GM10248 (cell line): ENCODE measurements at regions not wholly inside any gene's neighbourhood (a gene's known extent, or its start where the extent isn't known, plus 50 kb on each side); places are given as distances from the start of the nearest gene placed in this dataset.

Experiments used
- CTCF ChIA-PET: fragments of 300-600 bp; sonication (Branson Sonifier 250); formaldehyde crosslinking; extraction: SDS; loops from one replicate; lab custom pipeline; 2021; ENCODE audit warnings: antibody characterized with exemption; lab: Yijun Ruan, JAX
- POLR2A ChIA-PET: fragments of 350-650 bp; sonication (Branson Sonifier 250); formaldehyde crosslinking; extraction: SDS; loops from one replicate; lab custom pipeline; 2020; ENCODE audit warnings: antibody characterized with exemption; lab: Yijun Ruan, JAX
- DNase-seq: peaks from one replicate; pipeline ENCODE4 v3.0.0; 2012; ENCODE audit errors: extremely low spot score
- CTCF ChIP-seq: IDR thresholded peaks from 2 replicates; pipeline ENCODE4 v1.5.1; 2012; ENCODE audit warnings: mild to moderate bottlenecking, low read depth; ENCODE audit errors: extremely low read depth, missing control alignments, control extremely low read depth

DNA sequence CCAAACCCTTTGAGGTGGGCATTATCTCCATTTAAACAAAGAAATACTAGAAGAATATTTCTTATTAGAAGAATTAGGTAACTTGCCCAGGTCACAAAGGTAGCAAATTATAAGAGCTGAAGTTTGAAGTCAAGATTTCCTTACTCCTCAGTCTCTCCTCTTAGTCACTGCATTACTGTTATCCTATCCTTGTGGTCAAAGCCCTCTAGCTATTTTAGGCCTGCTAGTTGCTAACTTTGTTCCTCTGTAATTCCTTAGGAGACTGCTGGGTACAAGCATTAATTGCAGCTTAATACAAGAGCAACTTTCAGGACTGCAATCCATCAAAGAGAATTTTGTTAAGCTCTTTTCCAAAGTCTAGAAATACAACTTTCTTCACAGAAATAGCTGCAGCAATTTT, 528.2 kb downstream of the ZIC1 start:
- TF ChIP-seq CTCF: no peak
- DNase-seq: no peak
- ChIA-PET POLR2A (no interaction called here), CTCF (no interaction called here)

DNA sequence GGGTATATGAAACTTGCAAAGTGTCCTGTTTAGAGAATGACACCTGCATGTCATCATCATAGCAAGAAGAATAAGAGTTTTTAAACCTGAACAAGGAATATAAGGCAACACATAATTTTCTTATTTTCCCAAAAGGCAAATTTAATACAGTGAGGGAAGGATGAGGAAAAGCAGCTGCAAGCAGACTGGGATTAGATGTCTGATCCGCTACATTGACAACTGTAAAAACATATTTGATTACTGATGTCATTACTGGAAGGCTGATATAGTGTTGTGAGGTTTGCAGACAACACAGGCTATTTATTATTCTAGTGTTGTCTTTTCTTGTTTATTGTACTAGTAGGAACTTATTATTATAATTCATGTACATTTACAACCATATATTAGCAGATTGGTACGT, 528.7 kb downstream of the ZIC1 start:
- ChIA-PET CTCF (interaction anchor here (0.9 kb wide), 1 partner anchor 46 kb away, joined by 3 read pairs; no protein-coding TSS in a partner anchor), POLR2A (no interaction called here)
- DNase-seq: no peak
- TF ChIP-seq CTCF: no peak

DNA sequence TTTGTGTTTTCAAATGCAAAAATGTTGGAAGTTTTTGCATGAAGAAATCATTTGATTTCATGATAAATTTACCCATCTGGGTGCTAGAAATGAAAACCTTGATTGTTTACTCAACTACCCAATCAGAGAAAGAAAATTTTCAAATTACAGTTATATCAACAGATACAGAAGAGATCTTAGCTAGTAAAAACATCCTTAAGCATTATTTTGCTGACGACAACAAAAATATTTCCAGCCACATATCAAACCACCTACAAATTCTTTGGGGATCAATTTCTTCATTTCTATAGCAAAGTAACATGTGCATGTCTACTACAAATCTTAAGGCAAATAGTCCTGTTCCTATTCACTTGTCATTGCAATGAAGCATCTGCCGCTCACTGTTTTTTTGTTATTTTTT, 530.3 kb downstream of the ZIC1 start:
- DNase-seq: no peak
- POLR2A ChIA-PET: no interaction called here
- no peak for TF ChIP-seq CTCF
- CTCF ChIA-PET: no interaction called here

- ChIA-PET CTCF (no interaction called here), POLR2A (no interaction called here)
- no peak for DNase-seq
Observed at GRCh38 chr3:147939839-147940238, 530.7 kb downstream of the ZIC1 start.

GRCh38 chr3:147940405-147941193, 531.4 kb downstream of the ZIC1 start:
- ChIA-PET CTCF (interaction anchor here (1.0 kb wide), 1 partner anchor 42 kb away, joined by 3 read pairs; no protein-coding TSS in a partner anchor), POLR2A (no interaction called here)
- no peak for TF ChIP-seq CTCF

More at GRCh38 chr3:147939839-147940238, 530.7 kb downstream of the ZIC1 start:
- TF ChIP-seq CTCF: no peak

GRCh38 chr3:147941969-147942368, 532.8 kb downstream of the ZIC1 start:
- ChIA-PET CTCF (no interaction called here), POLR2A (no interaction called here)
- no peak for DNase-seq
- no peak for TF ChIP-seq CTCF

More at GRCh38 chr3:147940405-147941193, 531.4 kb downstream of the ZIC1 start:
- no peak for DNase-seq
